ENCODE measurements at regions not wholly inside any gene's neighbourhood (a gene's known extent, or its start where the extent isn't known, plus 50 kb on each side); places are given as distances from the start of the nearest gene placed in this dataset.

- DNase-seq = no peak
Measured at GRCh38 chr13:85287528-85287927, 511.7 kb downstream of the SLITRK6 start.

GRCh38 chr13:85286081-85286480, 513.1 kb downstream of the SLITRK6 start:
- no peak for DNase-seq

GRCh38 chr13:85284349-85284748, 514.9 kb downstream of the SLITRK6 start:
- no peak for DNase-seq

- no peak for DNase-seq
Measured at GRCh38 chr13:85283408-85283807, 515.8 kb downstream of the SLITRK6 start.

- no peak for DNase-seq
Measured at GRCh38 chr13:85282876-85283275, 516.3 kb downstream of the SLITRK6 start.

GRCh38 chr13:85278851-85279250, 520.4 kb downstream of the SLITRK6 start:
- DNase-seq = no peak

- DNase-seq = no peak
Measured at GRCh38 chr13:85277748-85278147, 521.5 kb downstream of the SLITRK6 start.

- no peak for DNase-seq
Measured at GRCh38 chr13:85266771-85267170, 532.4 kb downstream of the SLITRK6 start.

GRCh38 chr13:85266331-85266730, 532.9 kb downstream of the SLITRK6 start:
- no peak for DNase-seq

- DNase-seq = no peak
Measured at GRCh38 chr13:85265296-85265695, 533.9 kb downstream of the SLITRK6 start.

GRCh38 chr13:85262499-85262898, 536.7 kb downstream of the SLITRK6 start:
- DNase-seq = no peak

GRCh38 chr13:85261757-85262346, 537.4 kb downstream of the SLITRK6 start:
- no peak for DNase-seq

- DNase-seq = no peak
Measured at GRCh38 chr13:85260896-85261295, 538.3 kb downstream of the SLITRK6 start.

GRCh38 chr13:85255978-85256377, 543.2 kb downstream of the SLITRK6 start:
- DNase-seq = no peak

GRCh38 chr13:85254641-85255040, 544.6 kb downstream of the SLITRK6 start:
- DNase-seq = no peak

- DNase-seq = no peak
Measured at GRCh38 chr13:85249151-85249550, 550.1 kb downstream of the SLITRK6 start.

- DNase-seq = no peak
Measured at GRCh38 chr13:85247780-85248179, 551.4 kb downstream of the SLITRK6 start.

- DNase-seq = no peak
Measured at GRCh38 chr13:85243831-85244230, 555.4 kb downstream of the SLITRK6 start.

- no peak for DNase-seq
Measured at GRCh38 chr13:85241060-85241459, 558.2 kb downstream of the SLITRK6 start.

GRCh38 chr13:85236413-85236812, 562.8 kb downstream of the SLITRK6 start:
- no peak for DNase-seq

- peak; percentile 28 for DNase-seq
Measured at GRCh38 chr13:85230691-85231093, 568.5 kb downstream of the SLITRK6 start.

GRCh38 chr13:85228692-85229091, 570.5 kb downstream of the SLITRK6 start:
- no peak for DNase-seq

- DNase-seq = peak; percentile 60
Measured at GRCh38 chr13:85223883-85224656, 575.1 kb downstream of the SLITRK6 start.

- no peak for DNase-seq
Measured at GRCh38 chr13:85216576-85216975, 582.6 kb downstream of the SLITRK6 start.

Measured in tongue (tissue), 1 donor.